K562 (cell line): ENCODE measurements at regions not wholly inside any gene's neighbourhood (a gene's known extent, or its start where the extent isn't known, plus 50 kb on each side); places are given as distances from the start of the nearest gene placed in this dataset.

Experiments used
- ATF2 ChIP-seq: sonication (generic); formaldehyde crosslinking; IDR thresholded peaks from 2 replicates; pipeline ENCODE4 v1.8.1; 2022; ENCODE audit warnings: missing genetic modification reagents
- CREB1 ChIP-seq, 2 experiments: sonication (generic) in 1 of 2; formaldehyde crosslinking in 1 of 2; IDR thresholded peaks; 2 replicates each; pipeline versions ENCODE4 v1.6.1 to v1.8.0; 2012 to 2022; ENCODE audit warnings: inconsistent platforms in 1 of 2, mild to moderate bottlenecking in 1 of 2, missing genetic modification reagents in 1 of 2, moderate library complexity in 1 of 2
- ELF1 ChIP-seq: fragments of 200-800 bp; sonication (Bioruptor generic); IDR thresholded peaks from 2 replicates; pipeline ENCODE4 v1.6.1; 2016; ENCODE audit warnings: missing genetic modification characterization, missing compliant biosample characterization
- HINFP ChIP-seq: fragments of 450-650 bp; conservative IDR thresholded peaks from 2 replicates; pipeline ENCODE4 v1.6.1; 2016; ENCODE audit warnings: missing genetic modification characterization, low read depth, mild to moderate bottlenecking, control low read depth, missing compliant biosample characterization
- IRF2 ChIP-seq: sonication (generic); formaldehyde crosslinking; IDR thresholded peaks from 2 replicates; pipeline ENCODE4 v1.8.1; 2022; ENCODE audit warnings: mild to moderate bottlenecking, missing genetic modification reagents
- MAFG ChIP-seq: fragments of 450-650 bp; conservative IDR thresholded peaks from 2 replicates; pipeline ENCODE4 v1.6.1; 2016; ENCODE audit warnings: missing genetic modification characterization, missing compliant biosample characterization
- MEF2A ChIP-seq: IDR thresholded peaks from 2 replicates; pipeline ENCODE4 v1.6.1; 2011; ENCODE audit warnings: low read depth, mild to moderate bottlenecking, low read length, moderate library complexity; ENCODE audit not compliant: control insufficient read depth
- MTA2 ChIP-seq: fragments of 450-650 bp; IDR thresholded peaks from 2 replicates; pipeline ENCODE4 v1.6.1; 2016; ENCODE audit warnings: low read depth
- POLR2A ChIP-seq: fragments of 450-650 bp; conservative IDR thresholded peaks from 2 replicates; pipeline ENCODE4 v1.6.1; 2016
- POLR2H ChIP-seq: IDR thresholded peaks from 2 replicates; pipeline ENCODE4 v1.6.1; 2016; ENCODE audit warnings: missing genetic modification characterization, low read depth, mild to moderate bottlenecking, control low read depth, missing compliant biosample characterization, moderate library complexity
- TOE1 ChIP-seq, 2 experiments: fragments of 450-650 bp in 1 of 2; sonication (generic) in 1 of 2; formaldehyde crosslinking in 1 of 2; IDR thresholded peaks; 2 replicates each; pipeline versions ENCODE4 v1.7.1 to v1.8.0; 2016 to 2022; ENCODE audit warnings: borderline replicate concordance in 2 of 2, mild to moderate bottlenecking in 2 of 2, antibody characterized with exemption in 1 of 2, inconsistent platforms in 1 of 2, low read depth in 1 of 2, missing genetic modification reagents in 1 of 2, moderate library complexity in 1 of 2
- ZNF407 ChIP-seq: fragments of 450-650 bp; IDR thresholded peaks from 2 replicates; pipeline ENCODE4 v1.6.1; 2016; ENCODE audit warnings: low read depth
- TF ChIP-seq, protein P1 (sequence below), 3 experiments: IDR thresholded peaks in 2 of 3; conservative IDR thresholded peaks in 1 of 3; 2 replicates each; pipeline ENCODE4 v1.5.1; 2011 to 2012; ENCODE audit warnings: low read length in 3 of 3, mild to moderate bottlenecking in 3 of 3, control low read depth in 2 of 3, improper control_type of control experiment in 1 of 3, inconsistent platforms in 1 of 3, low read depth in 1 of 3, mixed read lengths in 1 of 3, moderate library complexity in 1 of 3; ENCODE audit not compliant: insufficient read depth in 2 of 3

DNA sequence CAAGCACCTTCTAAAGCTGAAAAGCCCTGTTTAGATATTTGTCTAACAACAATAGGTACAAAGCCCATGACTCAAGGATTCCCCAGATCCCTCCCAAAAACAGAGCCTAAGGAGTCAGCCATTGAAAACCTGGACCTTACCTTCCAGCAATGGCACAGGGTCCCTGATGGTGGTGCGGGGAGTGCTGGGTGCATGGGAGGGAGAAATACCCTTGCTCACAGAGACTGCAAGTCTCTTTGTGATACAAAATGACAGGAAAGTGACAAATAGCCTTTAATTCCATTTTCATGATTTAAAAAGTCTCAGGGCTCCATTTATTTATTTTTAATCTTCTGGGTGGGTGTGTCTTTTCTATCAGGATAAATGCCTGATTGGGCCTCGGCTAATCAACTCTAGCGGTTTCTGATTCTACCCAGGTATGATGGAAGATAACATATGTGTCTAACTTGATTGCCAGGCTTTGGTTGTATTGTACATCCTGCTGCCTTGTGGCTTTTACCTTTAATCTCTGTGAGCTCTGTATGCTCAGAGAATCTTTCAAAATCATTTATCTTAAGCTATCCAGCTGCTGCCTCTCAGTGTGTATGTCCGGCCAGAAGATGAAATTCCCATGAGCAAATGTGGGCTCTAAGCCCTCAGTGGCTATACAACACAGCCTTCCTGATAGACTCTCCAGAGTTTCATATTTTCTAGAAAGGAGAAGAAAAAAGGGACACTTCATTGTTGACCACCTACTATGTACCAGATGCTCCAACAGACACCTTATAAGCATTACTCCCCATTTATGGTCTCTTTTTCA lies 54.6 kb upstream of the FAM124A start:
- no peak for TF ChIP-seq ZNF407
- TF ChIP-seq, protein P1, sequence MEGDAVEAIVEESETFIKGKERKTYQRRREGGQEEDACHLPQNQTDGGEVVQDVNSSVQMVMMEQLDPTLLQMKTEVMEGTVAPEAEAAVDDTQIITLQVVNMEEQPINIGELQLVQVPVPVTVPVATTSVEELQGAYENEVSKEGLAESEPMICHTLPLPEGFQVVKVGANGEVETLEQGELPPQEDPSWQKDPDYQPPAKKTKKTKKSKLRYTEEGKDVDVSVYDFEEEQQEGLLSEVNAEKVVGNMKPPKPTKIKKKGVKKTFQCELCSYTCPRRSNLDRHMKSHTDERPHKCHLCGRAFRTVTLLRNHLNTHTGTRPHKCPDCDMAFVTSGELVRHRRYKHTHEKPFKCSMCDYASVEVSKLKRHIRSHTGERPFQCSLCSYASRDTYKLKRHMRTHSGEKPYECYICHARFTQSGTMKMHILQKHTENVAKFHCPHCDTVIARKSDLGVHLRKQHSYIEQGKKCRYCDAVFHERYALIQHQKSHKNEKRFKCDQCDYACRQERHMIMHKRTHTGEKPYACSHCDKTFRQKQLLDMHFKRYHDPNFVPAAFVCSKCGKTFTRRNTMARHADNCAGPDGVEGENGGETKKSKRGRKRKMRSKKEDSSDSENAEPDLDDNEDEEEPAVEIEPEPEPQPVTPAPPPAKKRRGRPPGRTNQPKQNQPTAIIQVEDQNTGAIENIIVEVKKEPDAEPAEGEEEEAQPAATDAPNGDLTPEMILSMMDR (IDR thresholded peaks at IDR 0.05 in 2 of 3, conservative IDR thresholded peaks at IDR 0.05 in 1 of 3; ENCODE audit: insufficient read depth in 2 of 3, low read depth in 1 of 3, low read length in 3 of 3) = no peak
- no peak for TF ChIP-seq CREB1 (IDR thresholded peaks at IDR 0.05)
- TF ChIP-seq CREB1 (CRISPR knock-in tag; IDR thresholded peaks at IDR 0.05) = no peak
- TF ChIP-seq HINFP (tag) = no peak
- TF ChIP-seq POLR2A = no peak
- TF ChIP-seq MEF2A = no peak
- no peak for TF ChIP-seq ELF1 (tag)
- no peak for TF ChIP-seq POLR2H
- no peak for TF ChIP-seq MAFG (tag)
- TF ChIP-seq TOE1 (IDR thresholded peaks at IDR 0.05; ENCODE audit: borderline replicate concordance) = no peak
- no peak for TF ChIP-seq TOE1 (CRISPR knock-in tag; IDR thresholded peaks at IDR 0.05; ENCODE audit: borderline replicate concordance, low read depth)
- TF ChIP-seq ATF2 (CRISPR knock-in tag) = no peak
- no peak for TF ChIP-seq MTA2
- TF ChIP-seq IRF2 = no peak
